ENCODE measurements at regions not wholly inside any gene's neighbourhood (a gene's known extent, or its start where the extent isn't known, plus 50 kb on each side); places are given as distances from the start of the nearest gene placed in this dataset. TPM values are rescaled to one million over a fixed set of nuclear protein-coding genes. Genes with fewer than 3 reads are reported as not detected.

DNA sequence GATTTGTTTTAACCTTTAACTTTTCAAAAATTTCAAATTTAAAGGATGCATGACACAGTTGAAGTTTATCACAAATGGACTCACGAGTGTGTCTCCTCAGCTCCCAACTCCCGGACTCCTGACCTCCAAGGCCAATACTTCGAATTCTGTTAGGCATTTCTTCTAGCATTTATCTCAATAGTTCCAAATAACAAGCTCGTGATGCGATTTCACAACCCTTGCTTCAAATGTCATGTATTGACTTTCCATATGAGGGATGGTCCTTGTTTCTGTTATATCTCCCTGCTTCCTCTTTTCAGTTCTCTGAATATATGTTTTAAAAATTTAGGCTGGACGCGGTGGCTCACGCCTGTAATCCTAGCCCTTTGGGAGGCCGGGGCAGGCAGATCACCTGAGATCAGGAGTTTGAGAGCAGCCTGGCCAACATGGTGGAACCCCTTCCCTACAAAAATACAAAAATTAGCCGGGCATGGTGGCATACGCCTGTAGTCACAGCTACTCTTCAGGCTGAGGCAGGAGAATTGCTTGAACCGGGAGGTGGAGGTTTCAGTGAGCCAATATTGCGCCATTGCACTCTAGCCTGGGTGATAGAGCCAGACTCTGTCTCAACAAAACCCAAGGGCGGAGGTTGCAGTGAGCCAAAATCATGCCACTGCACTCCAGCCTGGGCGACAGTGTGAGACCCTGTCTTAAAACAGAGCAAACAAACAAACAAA is 52.0 kb upstream of the TINAGL1 start:
- H2AFZ ChIP-seq (ENCODE audit: low read depth, low read length): no peak overlapping the region
- no peak for TF ChIP-seq POLR2AphosphoS5 (IDR thresholded peaks at IDR 0.05; ENCODE audit: insufficient read depth, low read depth, low read length)
- DNase-seq (ENCODE audit: low read depth, low spot score): no peak
- H3K27ac ChIP-seq (ENCODE audit: insufficient read depth, low read depth, low read length): no peak overlapping the region
- H4K20me1 ChIP-seq (replicated peaks; ENCODE audit: control insufficient read depth, extremely low read depth, insufficient read depth, low read length): no peaks in the 10 kb centered on the region
- H3K27me3 ChIP-seq (ENCODE audit: control insufficient read depth in 2 of 2, insufficient read depth in 2 of 2, low read length in 2 of 2): peaks cover 5 to 8% of the 10 kb centered on the region in 2 experiments
- POLR2A ChIA-PET: no interaction called here
- no peak overlapping the region for H3K4me2 ChIP-seq (ENCODE audit: insufficient read depth, low read length)
- intact Hi-C loops (cut with micrococcal nuclease): no loop called here
- no peak overlapping the region for H3K9ac ChIP-seq (replicated peaks; ENCODE audit: extremely low read depth, insufficient read depth, low read length)
- FAIRE-seq: no peak
- H3K4me1 ChIP-seq (ENCODE audit: control insufficient read depth, extremely low read depth, insufficient read depth, low read length): no peaks in the 10 kb centered on the region
- H3K36me3 ChIP-seq (ENCODE audit: control insufficient read depth in 2 of 2, extremely low read depth in 1 of 2, insufficient read depth in 2 of 2, low read length in 2 of 2): no peaks in the 10 kb centered on the region
- CTCF ChIA-PET: interaction anchor here (0.6 kb wide), 1 partner anchor 68 kb away, joined by 3 read pairs; no protein-coding TSS in a partner anchor
- no TSS peak for BruUV-seq (replicated peaks)
- no peaks in the 10 kb centered on the region for H3K9me3 ChIP-seq (replicated peaks; ENCODE audit: control insufficient read depth, insufficient read depth, low read length)
- dilution Hi-C loops (cut with MboI; ENCODE audit: extremely low pct_ligation_motif_present, low sequenced_read_pairs): no loop called here
- H3K79me2 ChIP-seq (ENCODE audit: control insufficient read depth, insufficient read depth, low read length): no peaks in the 10 kb centered on the region
- no peaks in the 10 kb centered on the region for H3K9me1 ChIP-seq (replicated peaks; ENCODE audit: control insufficient read depth, extremely low read depth, insufficient read depth, low read length)
- no peak overlapping the region for H3K4me3 ChIP-seq (replicated peaks in 1 of 3; ENCODE audit: insufficient read depth in 1 of 3, low read depth in 1 of 3, low read length in 3 of 3)

Small RNAs in the stretch of these regions (small RNA-seq; reads per million reads assigned to genes)
- not detected for gene RF00019 (ENCODE audit: insufficient read depth, insufficient read length, low read depth, low replicate concordance)
- gene RNU6-40P (ENCODE audit: insufficient read depth, insufficient read length, low read depth, low replicate concordance): 2.0 reads per million
